Keratinocyte (primary cell): ENCODE measurements at regions not wholly inside any gene's neighbourhood (a gene's known extent, or its start where the extent isn't known, plus 50 kb on each side); places are given as distances from the start of the nearest gene placed in this dataset.

Experiments
- small RNA-seq, 3 experiments: library from RNA; depleted of rRNA; stranded (forward); fragments of <200 nt; gene quantifications; one replicate each; pipeline ENCODE3, GENCODE V24; 2012; ENCODE audit warnings: low read depth in 3 of 3, low replicate concordance in 1 of 3; ENCODE audit not compliant: insufficient read length in 3 of 3

Small RNAs in the stretch of these regions (small RNA-seq; reads per million reads assigned to genes)
- 0 reads per million in 3 experiments for gene MIR4289
